ENCODE measurements at regions not wholly inside any gene's neighbourhood (a gene's known extent, or its start where the extent isn't known, plus 50 kb on each side); places are given as distances from the start of the nearest gene placed in this dataset.

DNA sequence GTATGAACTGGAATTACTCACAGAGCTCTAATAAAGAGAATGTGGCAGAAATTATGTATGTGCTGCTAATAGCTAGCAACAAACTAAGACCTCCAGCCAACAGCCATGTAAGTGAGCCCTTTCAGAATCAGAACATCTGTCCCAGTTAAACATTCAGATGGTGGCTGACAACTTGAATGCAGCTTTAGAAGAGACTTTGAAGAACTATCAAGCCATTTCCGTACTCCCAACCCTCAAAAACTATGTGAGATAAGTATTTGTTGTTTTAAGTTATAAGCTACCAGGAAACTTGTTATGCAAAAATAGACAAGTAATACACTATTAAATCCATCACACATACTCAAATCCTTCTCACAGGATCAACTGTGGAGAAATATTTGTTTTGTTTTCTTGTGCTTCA, 205.2 kb upstream of the EDIL3 start:
- Histone ChIP-seq H3K4me1 (no peaks in the 10 kb centered on the region), H3K4me3 (no peak overlapping the region), H3K27me3 (no peaks in the 10 kb centered on the region), H3K36me3 (no peaks in the 10 kb centered on the region), H3K27ac (no peak overlapping the region), H3K9me3 (no peaks in the 10 kb centered on the region)
- intact Hi-C loops (cut with DNase I): no loop called here
- no peak for DNase-seq (ENCODE audit: extremely low spot score in 2 of 2)
- TF ChIP-seq POLR2A (IDR thresholded peaks at IDR 0.05): no peak
- TF ChIP-seq, protein P1, sequence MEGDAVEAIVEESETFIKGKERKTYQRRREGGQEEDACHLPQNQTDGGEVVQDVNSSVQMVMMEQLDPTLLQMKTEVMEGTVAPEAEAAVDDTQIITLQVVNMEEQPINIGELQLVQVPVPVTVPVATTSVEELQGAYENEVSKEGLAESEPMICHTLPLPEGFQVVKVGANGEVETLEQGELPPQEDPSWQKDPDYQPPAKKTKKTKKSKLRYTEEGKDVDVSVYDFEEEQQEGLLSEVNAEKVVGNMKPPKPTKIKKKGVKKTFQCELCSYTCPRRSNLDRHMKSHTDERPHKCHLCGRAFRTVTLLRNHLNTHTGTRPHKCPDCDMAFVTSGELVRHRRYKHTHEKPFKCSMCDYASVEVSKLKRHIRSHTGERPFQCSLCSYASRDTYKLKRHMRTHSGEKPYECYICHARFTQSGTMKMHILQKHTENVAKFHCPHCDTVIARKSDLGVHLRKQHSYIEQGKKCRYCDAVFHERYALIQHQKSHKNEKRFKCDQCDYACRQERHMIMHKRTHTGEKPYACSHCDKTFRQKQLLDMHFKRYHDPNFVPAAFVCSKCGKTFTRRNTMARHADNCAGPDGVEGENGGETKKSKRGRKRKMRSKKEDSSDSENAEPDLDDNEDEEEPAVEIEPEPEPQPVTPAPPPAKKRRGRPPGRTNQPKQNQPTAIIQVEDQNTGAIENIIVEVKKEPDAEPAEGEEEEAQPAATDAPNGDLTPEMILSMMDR (IDR thresholded peaks at IDR 0.05): no peak
- TF ChIP-seq POLR2AphosphoS5 (IDR thresholded peaks at IDR 0.05; ENCODE audit: insufficient read depth in 1 of 2, low read depth in 1 of 2): no peak

DNA sequence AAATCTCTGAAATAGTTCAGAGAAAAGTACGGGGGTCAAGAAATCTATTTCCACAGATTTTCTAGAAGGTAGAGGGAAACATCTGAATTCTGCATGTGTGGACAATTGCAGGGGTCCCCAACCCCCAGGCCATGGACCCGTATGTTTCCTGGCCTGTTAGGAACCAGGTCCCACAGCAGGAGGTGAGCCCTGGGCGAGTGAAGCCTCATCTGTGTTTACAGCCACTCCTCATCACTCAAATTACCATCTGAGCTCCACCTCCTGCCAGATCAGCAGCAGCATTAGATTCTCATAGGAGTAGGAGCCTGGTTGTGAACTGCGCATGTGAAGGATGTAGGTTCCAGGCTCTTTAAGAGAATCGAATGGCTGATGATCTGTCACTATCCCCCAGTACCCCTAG, 200.5 kb upstream of the EDIL3 start:
- intact Hi-C loops (cut with DNase I): no loop called here
- H3K27ac ChIP-seq: no peak overlapping the region
- no peaks in the 10 kb centered on the region for H3K27me3 ChIP-seq
- no peak overlapping the region for H3K4me3 ChIP-seq
- no peak for DNase-seq (ENCODE audit: extremely low spot score in 2 of 2)
- H3K4me1 ChIP-seq: no peaks in the 10 kb centered on the region
- H3K36me3 ChIP-seq: no peaks in the 10 kb centered on the region
- TF ChIP-seq POLR2A (IDR thresholded peaks at IDR 0.05): no peak
- TF ChIP-seq, protein P1 (IDR thresholded peaks at IDR 0.05): no peak
- TF ChIP-seq POLR2AphosphoS5 (IDR thresholded peaks at IDR 0.05; ENCODE audit: insufficient read depth in 1 of 2, low read depth in 1 of 2): no peak
- no peaks in the 10 kb centered on the region for H3K9me3 ChIP-seq

DNA sequence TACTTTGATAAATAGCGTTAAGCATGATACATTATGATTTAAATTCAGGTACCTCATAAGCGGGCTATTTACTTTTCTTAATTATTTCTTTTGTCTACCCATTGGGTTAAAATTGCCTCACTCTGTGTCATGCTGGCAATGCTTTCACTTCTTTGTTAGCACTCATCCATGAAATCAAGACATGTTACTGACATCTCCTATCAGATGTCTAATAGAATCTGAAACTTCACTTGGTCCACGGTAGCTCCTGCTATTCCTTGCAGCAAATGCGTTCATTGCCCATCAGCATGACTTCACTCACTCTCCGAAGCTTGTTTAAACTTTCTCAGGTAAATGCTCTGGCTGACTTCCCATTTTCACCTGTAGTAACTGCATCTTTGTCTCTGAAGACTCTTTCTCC, 193.5 kb upstream of the EDIL3 start:
- no peak overlapping the region for H3K4me3 ChIP-seq
- H3K27ac ChIP-seq: no peak overlapping the region
- no peaks in the 10 kb centered on the region for H3K36me3 ChIP-seq
- no peaks in the 10 kb centered on the region for H3K27me3 ChIP-seq
- no peaks in the 10 kb centered on the region for H3K9me3 ChIP-seq
- TF ChIP-seq, protein P1 (IDR thresholded peaks at IDR 0.05): no peak
- TF ChIP-seq POLR2A (IDR thresholded peaks at IDR 0.05) (no peak), POLR2AphosphoS5 (IDR thresholded peaks at IDR 0.05; ENCODE audit: insufficient read depth in 1 of 2, low read depth in 1 of 2) (no peak)
- H3K4me1 ChIP-seq: no peaks in the 10 kb centered on the region
- no peak for DNase-seq (ENCODE audit: extremely low spot score in 2 of 2)
- intact Hi-C loops (cut with DNase I): no loop called here

DNA sequence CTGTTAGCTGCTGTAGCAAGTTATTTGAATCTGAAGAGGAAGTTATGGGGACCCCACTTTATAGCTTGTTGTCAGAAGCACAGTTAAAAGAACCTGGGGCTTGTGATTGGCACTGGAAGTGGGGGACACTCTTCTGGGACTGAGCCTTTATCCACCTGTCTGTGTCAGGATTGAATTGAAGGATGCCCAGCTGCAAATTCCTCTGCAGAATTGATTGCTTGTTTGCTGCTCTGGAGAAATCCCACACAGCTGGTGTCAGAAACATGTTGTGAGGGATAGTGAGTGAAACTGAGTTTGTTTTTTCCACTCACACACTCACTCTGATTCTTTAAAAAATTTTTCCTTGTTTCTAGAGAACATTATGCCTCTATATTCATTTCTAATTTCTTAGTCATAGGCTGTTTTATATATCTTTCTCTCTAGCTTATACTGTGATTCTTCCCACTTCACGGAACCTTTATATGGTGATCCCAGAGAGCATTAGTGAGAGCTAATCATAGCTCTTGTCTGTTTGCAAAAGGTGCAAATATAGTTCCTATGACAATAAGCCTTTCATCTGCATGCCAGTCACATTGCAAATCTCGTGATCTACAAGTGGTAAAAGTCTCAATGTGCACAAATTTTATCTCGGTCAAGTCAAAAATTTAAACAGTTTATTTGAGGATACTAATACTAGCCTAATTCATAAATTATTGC, 188.5 kb upstream of the EDIL3 start:
- no peak for DNase-seq (ENCODE audit: extremely low spot score in 2 of 2)
- TF ChIP-seq POLR2A (IDR thresholded peaks at IDR 0.05): no peak
- TF ChIP-seq POLR2AphosphoS5 (IDR thresholded peaks at IDR 0.05; ENCODE audit: insufficient read depth in 1 of 2, low read depth in 1 of 2): no peak
- intact Hi-C loops (cut with DNase I): no loop called here
- Histone ChIP-seq H3K4me3 (no peak overlapping the region), H3K36me3 (no peaks in the 10 kb centered on the region), H3K9me3 (no peaks in the 10 kb centered on the region), H3K4me1 (no peaks in the 10 kb centered on the region), H3K27ac (no peak overlapping the region), H3K27me3 (no peaks in the 10 kb centered on the region)

DNA sequence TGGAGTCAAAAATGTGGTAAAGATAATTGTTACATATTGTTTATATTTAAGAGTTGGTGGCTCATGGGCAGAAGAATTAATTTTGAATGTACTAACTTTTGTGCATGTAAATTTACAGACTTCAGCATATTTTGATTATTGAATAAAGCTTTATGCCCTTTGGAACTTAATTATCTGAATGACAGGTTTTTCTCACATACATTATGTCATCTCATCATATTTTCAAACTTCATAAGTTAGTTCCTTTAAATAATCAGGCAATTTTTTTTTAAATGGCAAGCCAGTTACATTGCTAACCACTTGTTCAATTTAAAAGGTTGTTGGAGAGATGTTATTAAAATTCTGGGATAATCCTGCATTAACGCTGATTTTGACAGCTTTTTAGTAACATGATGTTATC, 184.6 kb upstream of the EDIL3 start:
- Histone ChIP-seq H3K4me1 (no peaks in the 10 kb centered on the region), H3K36me3 (no peaks in the 10 kb centered on the region), H3K27me3 (no peaks in the 10 kb centered on the region), H3K4me3 (no peak overlapping the region), H3K9me3 (no peaks in the 10 kb centered on the region), H3K27ac (no peak overlapping the region)
- no peak for TF ChIP-seq POLR2A (IDR thresholded peaks at IDR 0.05)
- DNase-seq (ENCODE audit: extremely low spot score in 2 of 2): no peak
- intact Hi-C loops (cut with DNase I): no loop called here

DNA sequence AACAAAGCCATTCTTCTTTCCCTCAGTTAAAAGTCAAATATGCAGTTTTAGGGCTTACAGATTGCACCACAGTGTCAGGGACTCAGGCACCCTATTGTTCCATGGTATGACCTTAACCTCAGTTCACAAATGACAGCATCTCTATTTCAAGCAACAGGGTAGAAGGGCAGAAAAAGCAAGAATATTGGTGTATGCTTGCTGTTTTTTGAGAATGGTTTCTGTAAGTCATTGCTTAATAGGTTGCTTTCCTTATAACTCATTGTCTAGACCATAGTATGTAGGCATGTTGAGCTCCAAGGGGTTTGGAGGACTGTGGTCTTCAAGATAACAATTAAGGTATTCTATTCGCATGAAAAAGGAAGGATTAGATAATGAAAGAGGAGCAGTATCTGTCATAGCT, 183.5 kb upstream of the EDIL3 start:
- Histone ChIP-seq H3K36me3 (no peaks in the 10 kb centered on the region), H3K4me1 (no peaks in the 10 kb centered on the region), H3K27ac (no peak overlapping the region), H3K27me3 (no peaks in the 10 kb centered on the region), H3K9me3 (no peaks in the 10 kb centered on the region), H3K4me3 (no peak overlapping the region)
- intact Hi-C loops (cut with DNase I): no loop called here
- DNase-seq (ENCODE audit: extremely low spot score in 2 of 2): no peak
- TF ChIP-seq POLR2AphosphoS5 (IDR thresholded peaks at IDR 0.05; ENCODE audit: insufficient read depth in 1 of 2, low read depth in 1 of 2) (no peak), POLR2A (IDR thresholded peaks at IDR 0.05) (no peak)
- TF ChIP-seq, protein P1 (IDR thresholded peaks at IDR 0.05): no peak
